ENCODE measurements at regions not wholly inside any gene's neighbourhood (a gene's known extent, or its start where the extent isn't known, plus 50 kb on each side); places are given as distances from the start of the nearest gene placed in this dataset.
"Not testable (repeated sequence)": the region's sequence is repeated elsewhere in the genome, so short reads cannot be mapped to it uniquely, and the experiment has no call there.

GRCh38 chr2:89160306-89160705 is 468.8 kb downstream of the RPIA start:
- DNase-seq, result not testable (repeated sequence)

DNA sequence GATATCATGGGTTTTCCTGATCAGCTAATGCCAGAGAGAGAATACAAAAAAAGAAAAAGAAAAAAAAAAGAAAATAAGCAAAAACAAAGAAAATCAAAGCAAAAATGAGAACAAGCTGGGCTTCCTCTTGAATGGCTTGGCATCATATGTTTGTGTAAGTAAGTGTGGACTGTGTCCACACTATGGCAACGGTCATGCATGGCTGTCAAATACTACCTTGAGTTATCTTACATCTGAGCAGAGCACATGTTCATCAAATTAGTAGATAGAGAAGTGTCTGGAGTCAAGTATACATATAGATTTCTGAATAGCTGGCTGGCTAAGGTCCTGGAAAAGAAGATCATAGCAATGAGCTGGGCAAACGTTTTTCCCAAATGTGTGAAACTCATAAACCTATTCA is 470.2 kb downstream of the RPIA start:
- not testable (repeated sequence) for DNase-seq

GRCh38 chr2:89170506-89171173 is 479.2 kb downstream of the RPIA start:
- not testable (repeated sequence) for DNase-seq

GRCh38 chr2:89171174-89171519 is 479.7 kb downstream of the RPIA start:
- DNase-seq, result not testable (repeated sequence)

- DNase-seq, result not testable (repeated sequence)
Measured at GRCh38 chr2:89177004-89177403, 485.5 kb downstream of the RPIA start.

DNA sequence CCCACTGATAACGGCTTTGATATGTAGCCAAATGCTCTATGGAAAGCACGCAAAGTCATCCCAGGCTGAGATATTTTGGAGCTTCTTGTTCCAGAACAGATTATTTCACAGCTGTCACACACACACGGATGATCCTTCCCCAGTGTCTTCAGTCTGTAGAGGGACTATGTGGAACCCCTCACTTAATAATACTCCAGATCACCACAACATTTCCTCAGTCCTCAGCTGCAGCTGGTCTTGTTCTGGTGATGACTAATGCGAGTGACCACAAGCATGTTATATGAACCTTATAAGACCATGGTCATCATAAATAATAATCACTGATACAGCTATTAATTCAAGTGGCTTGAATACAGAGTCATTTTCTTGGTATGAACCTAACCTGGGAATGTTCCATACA is 490.7 kb downstream of the RPIA start:
- DNase-seq, result not testable (repeated sequence)

- DNase-seq, result peak in 1 of 2 donors; percentile 22
Measured at GRCh38 chr2:89184746-89185145, 493.3 kb downstream of the RPIA start.

GRCh38 chr2:89195636-89196251 is 504.3 kb downstream of the RPIA start:
- not testable (repeated sequence) for DNase-seq

- DNase-seq, result not testable (repeated sequence)
Measured at GRCh38 chr2:89196719-89197118, 505.2 kb downstream of the RPIA start.

GRCh38 chr2:89198026-89198425 is 506.6 kb downstream of the RPIA start:
- not testable (repeated sequence) for DNase-seq

DNA sequence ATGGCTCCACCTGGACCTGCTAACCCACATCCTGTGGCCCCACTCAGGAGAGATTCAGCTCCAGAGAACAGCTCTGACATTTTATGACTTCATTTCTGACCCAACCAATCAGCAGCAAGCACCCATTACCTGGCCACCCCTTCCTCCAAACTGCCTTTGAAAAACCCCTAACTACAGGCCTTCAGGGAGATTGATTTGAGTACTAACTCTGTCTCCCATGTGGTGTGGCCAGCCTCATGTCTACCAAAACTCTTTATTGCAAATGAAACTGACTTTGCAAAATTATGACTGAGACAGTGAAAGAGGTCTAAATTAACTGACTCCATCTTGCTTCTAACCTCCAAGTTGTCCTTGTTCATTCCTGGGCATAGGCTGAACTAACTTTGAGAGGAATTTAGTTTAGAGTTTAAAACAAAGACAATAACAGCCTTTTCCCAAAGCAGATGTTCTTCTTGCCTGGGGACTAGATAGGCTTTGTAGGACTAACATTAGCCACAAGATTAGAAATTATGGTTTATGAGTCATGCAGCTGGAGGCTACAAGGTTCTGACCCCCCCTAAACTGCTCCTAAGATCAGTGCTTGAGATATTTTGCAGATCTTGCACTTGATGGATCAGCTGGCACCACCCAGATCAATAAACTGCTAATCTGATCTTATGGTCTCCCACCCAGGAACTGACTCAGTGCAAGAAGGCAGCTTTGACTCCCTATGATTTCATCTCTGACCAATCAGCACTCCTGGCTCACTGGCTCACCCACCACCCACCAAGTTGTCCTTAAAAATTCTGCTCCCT is 508.2 kb downstream of the RPIA start:
- not testable (repeated sequence) for DNase-seq

GRCh38 chr2:89200247-89200527 is 508.7 kb downstream of the RPIA start:
- not testable (repeated sequence) for DNase-seq

DNA sequence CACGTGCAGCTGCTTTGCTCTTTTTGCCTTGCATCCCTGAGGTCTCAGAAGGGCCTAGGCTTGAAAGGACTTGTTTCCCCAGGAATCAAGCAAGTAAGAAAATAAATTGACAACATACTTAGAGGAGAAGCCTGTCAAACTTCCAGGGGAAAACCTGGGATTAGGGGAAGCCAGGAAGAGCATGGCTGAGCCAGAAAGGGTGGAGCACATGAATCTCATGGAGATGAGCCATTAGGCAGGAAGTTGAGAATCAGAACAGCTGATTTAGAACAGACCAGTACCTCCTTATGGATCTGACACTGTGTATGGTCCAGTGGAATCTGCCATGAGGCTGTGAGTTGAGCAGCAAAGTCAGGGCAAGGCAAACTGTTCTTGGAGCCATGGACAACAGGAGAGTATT is 511.0 kb downstream of the RPIA start:
- DNase-seq, result not testable (repeated sequence)

- DNase-seq, result not testable (repeated sequence)
Measured at GRCh38 chr2:89205153-89205552, 513.7 kb downstream of the RPIA start.

DNA sequence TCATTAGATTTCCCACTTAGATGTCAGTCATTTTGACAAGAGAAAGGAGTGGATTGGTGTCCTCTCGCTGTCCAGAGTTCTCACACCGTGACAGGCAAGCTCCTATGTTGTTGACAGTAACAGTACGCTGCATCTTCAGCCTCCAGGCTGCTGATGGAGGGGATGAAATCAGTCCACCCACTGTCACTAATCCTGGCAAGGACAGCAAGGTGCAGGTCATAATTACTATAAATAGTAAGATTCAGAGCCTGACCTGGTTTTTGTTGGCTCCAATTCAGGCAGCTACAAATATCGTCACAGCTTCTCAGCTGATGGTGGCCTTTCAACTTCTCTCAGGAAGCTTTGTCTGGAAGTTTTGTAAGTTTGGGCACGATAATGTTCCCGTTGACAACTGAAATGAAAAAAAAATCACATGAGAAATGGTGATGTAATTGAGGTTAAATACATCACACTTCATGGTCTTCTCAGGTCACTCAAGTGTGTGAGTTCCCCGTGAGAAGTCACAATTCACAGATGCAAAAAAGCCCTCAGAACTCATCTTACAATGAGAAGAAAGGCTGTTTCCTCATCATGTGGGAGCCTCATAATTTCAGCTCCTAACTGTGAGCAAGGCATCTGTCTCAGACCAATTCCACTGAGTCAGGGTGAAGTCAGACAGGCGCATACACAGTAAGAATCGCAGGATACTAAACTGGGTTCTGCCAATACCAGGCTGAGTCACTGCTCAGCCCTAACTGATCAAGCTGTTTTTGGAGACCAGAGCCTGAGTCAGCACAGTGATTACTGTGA is 516.9 kb downstream of the RPIA start:
- peak in 1 of 2 donors; percentile 78 for DNase-seq

DNA sequence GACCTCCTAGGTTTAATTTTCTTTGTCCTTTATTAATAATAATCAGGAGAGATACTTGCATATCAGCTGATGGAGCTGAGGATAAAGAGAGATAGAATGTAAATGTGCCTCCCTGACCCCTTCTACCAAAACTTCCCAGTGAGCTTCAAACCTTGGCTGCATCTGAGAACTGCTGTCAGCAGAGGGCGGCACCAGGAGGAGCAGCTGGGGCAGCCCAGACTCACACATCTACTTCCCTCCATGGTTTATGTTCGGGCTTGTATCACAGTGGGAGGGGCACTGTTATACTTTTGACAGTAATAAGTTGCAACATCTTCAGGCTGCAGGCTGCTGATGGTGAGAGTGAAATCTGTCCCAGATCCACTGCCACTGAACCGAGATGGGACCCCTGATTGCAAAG is 521.7 kb downstream of the RPIA start:
- peak in 1 of 2 donors; percentile 53 for DNase-seq

DNA sequence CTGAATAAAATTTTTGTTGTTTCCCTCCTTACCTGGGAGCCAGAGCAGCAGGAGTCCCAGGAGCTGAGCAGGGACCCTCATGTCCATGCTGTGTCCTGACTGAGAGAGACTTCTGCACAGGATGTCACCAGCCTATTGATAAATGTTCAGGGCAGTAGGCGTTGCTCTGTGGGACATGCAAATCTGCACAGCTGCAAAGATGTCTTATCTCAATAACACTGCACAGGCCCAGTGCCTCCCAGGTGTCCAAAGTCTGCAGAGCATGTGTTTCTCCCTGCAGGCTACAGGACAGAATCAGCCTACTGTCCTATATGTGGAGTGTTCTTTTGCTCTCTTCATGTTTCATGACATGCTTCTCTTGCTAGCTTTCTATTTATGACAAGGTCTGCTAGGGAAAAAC is 522.3 kb downstream of the RPIA start:
- not testable (repeated sequence) for DNase-seq

DNA sequence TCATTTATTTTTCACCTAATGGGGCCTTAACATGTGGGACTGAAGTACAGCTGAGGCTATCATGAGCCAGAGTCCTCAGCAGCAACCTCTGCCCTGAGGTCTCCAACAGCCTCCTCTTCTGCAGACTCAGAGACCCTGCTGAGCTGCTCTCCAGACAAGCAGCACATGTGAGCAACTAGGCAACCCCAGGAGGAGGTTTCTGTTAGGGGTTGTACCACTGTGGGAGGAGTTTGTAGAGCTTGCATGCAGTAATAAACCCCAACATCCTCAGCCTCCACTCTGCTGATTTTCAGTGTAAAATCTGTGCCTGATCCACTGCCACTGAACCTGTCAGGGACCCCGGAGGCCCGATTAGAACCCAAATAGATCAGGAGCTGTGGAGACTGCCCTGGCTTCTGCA is 530.0 kb downstream of the RPIA start:
- DNase-seq, result not testable (repeated sequence)

- DNase-seq, result not testable (repeated sequence)
Measured at GRCh38 chr2:89222063-89222732, 530.7 kb downstream of the RPIA start.

GRCh38 chr2:89224803-89225202 is 533.3 kb downstream of the RPIA start:
- not testable (repeated sequence) for DNase-seq

GRCh38 chr2:89229979-89230378 is 538.5 kb downstream of the RPIA start:
- DNase-seq, result not testable (repeated sequence)

GRCh38 chr2:89231241-89231640 is 539.8 kb downstream of the RPIA start:
- DNase-seq, result not testable (repeated sequence)

DNA sequence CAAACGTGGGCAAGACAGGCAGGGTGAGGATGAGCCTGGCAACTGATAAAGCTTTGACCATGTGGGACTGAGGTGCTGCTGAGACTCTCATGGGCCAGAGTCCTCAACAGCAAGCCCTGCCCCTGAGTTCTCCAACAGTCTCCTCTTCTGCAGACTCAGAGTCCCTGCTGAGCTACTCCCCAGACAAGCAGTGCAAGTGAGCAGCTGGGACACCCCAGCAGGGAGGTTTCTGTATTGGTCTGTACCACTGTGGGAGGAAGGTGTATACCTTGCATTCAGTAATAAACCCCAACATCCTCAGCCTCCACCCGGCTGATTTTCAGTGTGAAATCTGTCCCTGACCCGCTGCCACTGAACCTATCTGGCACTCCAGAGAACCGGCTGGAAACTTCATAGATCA is 542.5 kb downstream of the RPIA start:
- DNase-seq, result not testable (repeated sequence)

Measured in bone marrow (tissue), 2 donors.